ENCODE measurements at regions not wholly inside any gene's neighbourhood (a gene's known extent, or its start where the extent isn't known, plus 50 kb on each side); places are given as distances from the start of the nearest gene placed in this dataset.

GRCh38 chr7:153044981-153045380, 285.4 kb downstream of the ACTR3B start:
- Histone ChIP-seq H3K9me3 (peaks cover 0 to 3% (median 0%) of the 10 kb centered on the region in 4 donors), H3K27ac (no peak overlapping the region), H3K36me3 (no peaks in the 10 kb centered on the region), H3K27me3 (no peaks in the 10 kb centered on the region), H3K4me3 (no peak overlapping the region), H3K4me1 (no peaks in the 10 kb centered on the region)
- TF ChIP-seq POLR2A (IDR thresholded peaks at IDR 0.05) (no peak), CTCF (IDR thresholded peaks at IDR 0.05) (no peak)
- no peak for DNase-seq

- TF ChIP-seq CTCF (IDR thresholded peaks at IDR 0.05) (no peak), POLR2A (IDR thresholded peaks at IDR 0.05) (no peak)
- Histone ChIP-seq H3K27me3 (no peaks in the 10 kb centered on the region), H3K27ac (no peak overlapping the region), H3K4me1 (no peaks in the 10 kb centered on the region), H3K9me3 (peaks cover 0 to 3% (median 0%) of the 10 kb centered on the region in 4 donors), H3K4me3 (no peak overlapping the region), H3K36me3 (no peaks in the 10 kb centered on the region)
- no peak for DNase-seq
These were observed 287.8 kb downstream of the ACTR3B start for GRCh38 chr7:153047079-153047959.

- Histone ChIP-seq H3K4me1 (no peaks in the 10 kb centered on the region), H3K27me3 (no peaks in the 10 kb centered on the region), H3K4me3 (no peak overlapping the region), H3K36me3 (no peaks in the 10 kb centered on the region), H3K27ac (no peak overlapping the region), H3K9me3 (peaks cover 0 to 3% (median 0%) of the 10 kb centered on the region in 4 donors)
- TF ChIP-seq POLR2A (IDR thresholded peaks at IDR 0.05) (no peak), CTCF (IDR thresholded peaks at IDR 0.05) (no peak)
- DNase-seq = no peak
These were observed 292.7 kb downstream of the ACTR3B start for GRCh38 chr7:153052206-153052605.

- Histone ChIP-seq H3K4me1 (no peaks in the 10 kb centered on the region), H3K4me3 (no peak overlapping the region), H3K9me3 (no peaks in the 10 kb centered on the region), H3K27ac (no peak overlapping the region), H3K27me3 (no peaks in the 10 kb centered on the region), H3K36me3 (no peaks in the 10 kb centered on the region)
- TF ChIP-seq POLR2A (IDR thresholded peaks at IDR 0.05) (no peak), CTCF (IDR thresholded peaks at IDR 0.05) (no peak)
- DNase-seq = no peak
These were observed 302.5 kb downstream of the ACTR3B start for GRCh38 chr7:153061910-153062528.

- Histone ChIP-seq H3K27ac (no peak overlapping the region), H3K36me3 (no peaks in the 10 kb centered on the region), H3K4me3 (no peak overlapping the region), H3K4me1 (no peaks in the 10 kb centered on the region), H3K9me3 (no peaks in the 10 kb centered on the region), H3K27me3 (no peaks in the 10 kb centered on the region)
- TF ChIP-seq CTCF (IDR thresholded peaks at IDR 0.05) = no peak
- no peak for TF ChIP-seq POLR2A (IDR thresholded peaks at IDR 0.05)
- DNase-seq = no peak
These were observed 305.5 kb downstream of the ACTR3B start for GRCh38 chr7:153065051-153065450.

Measured in Peyer's patch (tissue), 4 donors.